Spleen (tissue), 7 donors: ENCODE measurements at regions not wholly inside any gene's neighbourhood (a gene's known extent, or its start where the extent isn't known, plus 50 kb on each side); places are given as distances from the start of the nearest gene placed in this dataset.

Experiments
- CTCF ChIP-seq, 11 experiments: fragments of 200-600 bp in 7 of 11; fragments of 450-650 bp in 4 of 11; sonication (generic) in 4 of 11; IDR thresholded peaks in 8 of 11; conservative IDR thresholded peaks in 3 of 11; 1 replicate in 7 of 11; 2 replicates in 4 of 11; pipeline versions ENCODE4 v1.4.0 to v1.8.0; 2016 to 2021; ENCODE audit warnings: antibody characterized with exemption in 11 of 11, inconsistent platforms in 4 of 11, mild to moderate bottlenecking in 1 of 11
- POLR2A ChIP-seq, 3 donors: fragments of 450-650 bp; IDR thresholded peaks; one replicate each; pipeline ENCODE4 v1.5.1; 2017; ENCODE audit warnings: antibody characterized with exemption in 3 of 3, mild to moderate bottlenecking in 1 of 3
- POLR2AphosphoS5 ChIP-seq, 3 donors: sonication (generic); formaldehyde crosslinking; IDR thresholded peaks; one replicate each; pipeline ENCODE4 v1.5.1; 2017; ENCODE audit warnings: antibody characterized with exemption in 3 of 3
- donor health status: DM: no; HTN: no; CAD: no; lungs with moderate emphysema.
- donor health status: DM: no; HTN: no; CAD: no.
- donor health status: DM: no; HTN: no; CAD: no.

- no peak for TF ChIP-seq CTCF (IDR thresholded peaks at IDR 0.05 in 8 of 11, conservative IDR thresholded peaks at IDR 0.05 in 3 of 11)
- TF ChIP-seq POLR2A (IDR thresholded peaks at IDR 0.05) = no peak
- TF ChIP-seq POLR2AphosphoS5 (IDR thresholded peaks at IDR 0.05) = no peak
Observed at GRCh38 chr2:156065912-156066311, 266.6 kb downstream of the NR4A2 start.
